GM12875 (cell line): ENCODE measurements at regions not wholly inside any gene's neighbourhood (a gene's known extent, or its start where the extent isn't known, plus 50 kb on each side); places are given as distances from the start of the nearest gene placed in this dataset.
A peak's percentile ranks its signal among the peaks of the same experiment; 100 is the strongest.
"Not testable (repeated sequence)": the region's sequence is repeated elsewhere in the genome, so short reads cannot be mapped to it uniquely, and the experiment has no call there.

Experiments
- H3K4me3 ChIP-seq: one replicate; pipeline ENCODE4 v1.5.1; 2011; ENCODE audit warnings: low read depth, low read length, control low read depth
- CTCF ChIP-seq: IDR thresholded peaks from 2 replicates; pipeline ENCODE4 v1.5.1; 2011; ENCODE audit warnings: low read depth, mild to moderate bottlenecking, control low read depth, inconsistent platforms, low read length, moderate library complexity, borderline replicate concordance; ENCODE audit not compliant: insufficient read depth

GRCh38 chr2:35461406-35461805 lies 894.2 kb upstream of the CRIM1 start:
- TF ChIP-seq CTCF = no peak
- H3K4me3 ChIP-seq = no peak overlapping the region

GRCh38 chr2:35454966-35455638 lies 900.5 kb upstream of the CRIM1 start:
- 0 out of 2 replicates have a peak, but pooled peaks have one; percentile 24 for TF ChIP-seq CTCF

GRCh38 chr2:35447821-35448220 lies 907.8 kb upstream of the CRIM1 start:
- no peak for TF ChIP-seq CTCF
- no peak overlapping the region for H3K4me3 ChIP-seq

More at GRCh38 chr2:35454966-35455638, 900.5 kb upstream of the CRIM1 start:
- H3K4me3 ChIP-seq = no peak overlapping the region

GRCh38 chr2:35447215-35447614 lies 908.4 kb upstream of the CRIM1 start:
- no peak overlapping the region for H3K4me3 ChIP-seq
- TF ChIP-seq CTCF = no peak

GRCh38 chr2:35443087-35443486 lies 912.5 kb upstream of the CRIM1 start:
- no peak for TF ChIP-seq CTCF
- H3K4me3 ChIP-seq = no peak overlapping the region

- H3K4me3 ChIP-seq = not testable (repeated sequence)
Observed at GRCh38 chr2:35441575-35441974, 914.0 kb upstream of the CRIM1 start.

GRCh38 chr2:35440308-35440707 lies 915.3 kb upstream of the CRIM1 start:
- H3K4me3 ChIP-seq = not testable (repeated sequence)

GRCh38 chr2:35436893-35437292 lies 918.7 kb upstream of the CRIM1 start:
- H3K4me3 ChIP-seq = not testable (repeated sequence)

- peak; percentile 70 for TF ChIP-seq CTCF
- no peak overlapping the region for H3K4me3 ChIP-seq
Observed at GRCh38 chr2:35428548-35428947, 927.0 kb upstream of the CRIM1 start.
